Gastrocnemius medialis (tissue), 4 donors: ENCODE measurements at regions not wholly inside any gene's neighbourhood (a gene's known extent, or its start where the extent isn't known, plus 50 kb on each side); places are given as distances from the start of the nearest gene placed in this dataset.

Experiments used
- CTCF ChIP-seq, 5 experiments: fragments of 450-650 bp in 3 of 5; fragments of 200-600 bp in 2 of 5; sonication (generic) in 2 of 5; IDR thresholded peaks in 4 of 5; conservative IDR thresholded peaks in 1 of 5; 1 replicate in 4 of 5; 2 replicates in 1 of 5; pipeline ENCODE4 v1.5.1; 2016 to 2019; ENCODE audit warnings: antibody characterized with exemption in 5 of 5, mild to moderate bottlenecking in 3 of 5, moderate library complexity in 3 of 5
- POLR2A ChIP-seq, 2 donors: fragments of 450-650 bp; IDR thresholded peaks; one replicate each; pipeline ENCODE4 v1.6.1; 2017; ENCODE audit warnings: antibody characterized with exemption in 2 of 2, mild to moderate bottlenecking in 2 of 2, moderate library complexity in 2 of 2

- TF ChIP-seq CTCF (IDR thresholded peaks at IDR 0.05 in 4 of 5, conservative IDR thresholded peaks at IDR 0.05 in 1 of 5) (no peak), POLR2A (IDR thresholded peaks at IDR 0.05) (no peak)
Observed at GRCh38 chr13:67588607-67589006, 358.5 kb upstream of the PCDH9 start.
